Endothelial cell of umbilical vein (primary cell): ENCODE measurements at regions not wholly inside any gene's neighbourhood (a gene's known extent, or its start where the extent isn't known, plus 50 kb on each side); places are given as distances from the start of the nearest gene placed in this dataset.

Experiments
- EZH2 ChIP-seq: IDR thresholded peaks from 2 replicates; pipeline ENCODE4 v1.6.1; 2012; ENCODE audit warnings: borderline replicate concordance, low read depth, mild to moderate bottlenecking, moderate library complexity, low read length, inconsistent platforms; ENCODE audit not compliant: severe bottlenecking
- JUN ChIP-seq: IDR thresholded peaks from 2 replicates; pipeline ENCODE4 v1.6.1; 2011; ENCODE audit warnings: borderline replicate concordance, low read depth; ENCODE audit not compliant: insufficient read length, insufficient read depth
- POLR2AphosphoS5 ChIP-seq: IDR thresholded peaks from 2 replicates; pipeline ENCODE4 v1.6.1; 2012; ENCODE audit warnings: low read depth, mild to moderate bottlenecking, control low read depth, low read length, moderate library complexity; ENCODE audit not compliant: insufficient read depth
- TF ChIP-seq, protein P1 (sequence below), 2 donors: IDR thresholded peaks; 1 replicate in 1 of 2; 2 replicates in 1 of 2; pipeline ENCODE4 v1.5.1; 2011; ENCODE audit warnings: low read length in 2 of 2, mild to moderate bottlenecking in 2 of 2, moderate library complexity in 2 of 2, control low read depth in 1 of 2, inconsistent platforms in 1 of 2, low read depth in 1 of 2; ENCODE audit not compliant: insufficient read depth in 1 of 2; ENCODE audit errors: extremely low read depth in 1 of 2
- TF ChIP-seq, protein P2 (sequence below): IDR thresholded peaks from 2 replicates; pipeline ENCODE4 v1.6.1; 2011; ENCODE audit not compliant: insufficient read depth, insufficient read length

DNA sequence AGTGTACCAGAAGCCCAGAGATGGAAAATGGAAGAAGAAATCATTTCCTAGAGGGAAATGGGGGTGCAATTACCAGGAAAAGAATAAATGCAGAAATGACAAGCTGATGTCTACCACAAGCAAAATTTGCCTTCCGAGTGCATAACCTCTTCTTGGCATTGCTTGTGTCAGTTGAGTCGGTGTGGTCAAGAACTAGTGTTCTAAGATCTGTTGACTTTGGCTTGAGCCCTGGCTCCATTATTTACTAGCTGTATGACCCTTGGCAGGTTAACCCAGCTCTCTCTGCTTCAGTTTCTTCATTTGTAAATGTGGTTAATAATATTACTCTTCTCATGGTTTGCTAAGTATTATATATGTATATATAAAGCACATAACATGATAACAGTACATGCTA lies 273.0 kb upstream of the IRX5 start:
- TF ChIP-seq, protein P1, sequence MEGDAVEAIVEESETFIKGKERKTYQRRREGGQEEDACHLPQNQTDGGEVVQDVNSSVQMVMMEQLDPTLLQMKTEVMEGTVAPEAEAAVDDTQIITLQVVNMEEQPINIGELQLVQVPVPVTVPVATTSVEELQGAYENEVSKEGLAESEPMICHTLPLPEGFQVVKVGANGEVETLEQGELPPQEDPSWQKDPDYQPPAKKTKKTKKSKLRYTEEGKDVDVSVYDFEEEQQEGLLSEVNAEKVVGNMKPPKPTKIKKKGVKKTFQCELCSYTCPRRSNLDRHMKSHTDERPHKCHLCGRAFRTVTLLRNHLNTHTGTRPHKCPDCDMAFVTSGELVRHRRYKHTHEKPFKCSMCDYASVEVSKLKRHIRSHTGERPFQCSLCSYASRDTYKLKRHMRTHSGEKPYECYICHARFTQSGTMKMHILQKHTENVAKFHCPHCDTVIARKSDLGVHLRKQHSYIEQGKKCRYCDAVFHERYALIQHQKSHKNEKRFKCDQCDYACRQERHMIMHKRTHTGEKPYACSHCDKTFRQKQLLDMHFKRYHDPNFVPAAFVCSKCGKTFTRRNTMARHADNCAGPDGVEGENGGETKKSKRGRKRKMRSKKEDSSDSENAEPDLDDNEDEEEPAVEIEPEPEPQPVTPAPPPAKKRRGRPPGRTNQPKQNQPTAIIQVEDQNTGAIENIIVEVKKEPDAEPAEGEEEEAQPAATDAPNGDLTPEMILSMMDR (IDR thresholded peaks at IDR 0.05; ENCODE audit: extremely low read depth in 1 of 2, insufficient read depth in 1 of 2, low read depth in 1 of 2, low read length in 2 of 2), result no peak
- TF ChIP-seq JUN, result no peak
- no peak for TF ChIP-seq POLR2AphosphoS5
- no peak for TF ChIP-seq EZH2
- TF ChIP-seq, protein P2, sequence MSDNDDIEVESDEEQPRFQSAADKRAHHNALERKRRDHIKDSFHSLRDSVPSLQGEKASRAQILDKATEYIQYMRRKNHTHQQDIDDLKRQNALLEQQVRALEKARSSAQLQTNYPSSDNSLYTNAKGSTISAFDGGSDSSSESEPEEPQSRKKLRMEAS, result no peak
